Smooth muscle cell (in vitro differentiated cells): ENCODE measurements at regions not wholly inside any gene's neighbourhood (a gene's known extent, or its start where the extent isn't known, plus 50 kb on each side); places are given as distances from the start of the nearest gene placed in this dataset.
"Not testable (repeated sequence)": the region's sequence is repeated elsewhere in the genome, so short reads cannot be mapped to it uniquely, and the experiment has no call there.

Experiments used
- DNase-seq: peaks from one replicate; lab custom pipeline; 2025; ENCODE audit not compliant: unreplicated experiment; lab: John Stamatoyannopoulos, UW
- H2AFZ ChIP-seq: fragments of 200-600 bp; sonication (generic); 2 replicates; pipeline ENCODE4 v1.6.0; 2016; ENCODE audit warnings: antibody characterized with exemption, low read depth, mild to moderate bottlenecking
- H3F3A ChIP-seq: fragments of 200-600 bp; sonication (generic); 2 replicates; pipeline ENCODE4 v1.6.0; 2017; ENCODE audit warnings: antibody characterized with exemption, low read depth
- H3K27ac ChIP-seq: fragments of 200-600 bp; sonication (generic); 2 replicates; pipeline ENCODE4 v1.5.1; 2016; ENCODE audit warnings: low read depth, mild to moderate bottlenecking
- H3K27me3 ChIP-seq: fragments of 200-600 bp; sonication (generic); 2 replicates; pipeline ENCODE4 v1.6.1; 2016; ENCODE audit warnings: low read depth, mild to moderate bottlenecking
- H3K36me3 ChIP-seq: fragments of 200-600 bp; sonication (generic); 2 replicates; pipeline ENCODE4 v1.5.1; 2016; ENCODE audit warnings: low read depth
- H3K4me1 ChIP-seq: fragments of 200-600 bp; sonication (generic); 2 replicates; pipeline ENCODE4 v1.5.1; 2016; ENCODE audit warnings: low read depth
- H3K4me2 ChIP-seq: fragments of 200-600 bp; sonication (generic); 2 replicates; pipeline ENCODE4 v1.6.0; 2016; ENCODE audit warnings: mild to moderate bottlenecking
- H3K4me3 ChIP-seq: fragments of 200-600 bp; sonication (generic); 2 replicates; pipeline ENCODE4 v1.5.1; 2016; ENCODE audit warnings: mild to moderate bottlenecking
- H3K79me2 ChIP-seq: fragments of 200-600 bp; sonication (generic); 2 replicates; pipeline ENCODE4 v1.6.0; 2016; ENCODE audit warnings: low read depth, mild to moderate bottlenecking
- H3K9ac ChIP-seq: fragments of 200-600 bp; sonication (generic); 2 replicates; pipeline ENCODE4 v1.6.0; 2016; ENCODE audit warnings: low read depth
- H3K9me3 ChIP-seq: fragments of 200-600 bp; sonication (generic); replicated peaks from 2 replicates; pipeline ENCODE4 v1.5.1; 2016; ENCODE audit warnings: low read depth
- H4K20me1 ChIP-seq: fragments of 200-600 bp; sonication (generic); 2 replicates; pipeline ENCODE4 v1.6.0; 2016; ENCODE audit warnings: low read depth
- CTCF ChIP-seq: fragments of 200-600 bp; sonication (generic); IDR thresholded peaks from 2 replicates; pipeline ENCODE4 v1.5.1; 2017; ENCODE audit warnings: borderline replicate concordance, mild to moderate bottlenecking, antibody characterized with exemption; ENCODE audit not compliant: insufficient read depth, poor library complexity, severe bottlenecking
- WGBS: methylation state at CpG from one replicate; pipeline ENCODE4 v1.1.7; 2016; ENCODE audit warnings: low lambda C conversion rate; 5-methylcytosine and 5-hydroxymethylcytosine counted together

GRCh38 chr10:30705625-30706149 lies 76.1 kb upstream of the LYZL2 start:
- Histone ChIP-seq H3K4me3 (no peak overlapping the region), H2AFZ (no peak overlapping the region), H3F3A (no peaks in the 10 kb centered on the region), H3K9me3 (no peaks in the 10 kb centered on the region), H4K20me1 (no peaks in the 10 kb centered on the region), H3K9ac (no peak overlapping the region), H3K4me1 (peaks cover 8% of the 10 kb centered on the region), H3K36me3 (no peaks in the 10 kb centered on the region), H3K4me2 (no peak overlapping the region), H3K79me2 (no peaks in the 10 kb centered on the region), H3K27me3 (no peaks in the 10 kb centered on the region), H3K27ac (no peak overlapping the region)
- no peak for TF ChIP-seq CTCF
- DNase-seq = no peak
- 61% methylated on average over 9 of the region's 9 CpGs for WGBS

- DNase-seq = no peak
- TF ChIP-seq CTCF = no peak
- H3K9ac ChIP-seq = no peak overlapping the region
Observed at GRCh38 chr10:30705101-30705624, 75.6 kb upstream of the LYZL2 start.

GRCh38 chr10:30704601-30705100 lies 75.1 kb upstream of the LYZL2 start:
- H3K27me3 ChIP-seq, H3K27ac ChIP-seq, H3K9me3 ChIP-seq, H3F3A ChIP-seq, DNase-seq, H3K79me2 ChIP-seq, H3K9ac ChIP-seq, H3K36me3 ChIP-seq, H3K4me3 ChIP-seq, H3K4me2 ChIP-seq, H4K20me1 ChIP-seq, H2AFZ ChIP-seq: not testable (repeated sequence)
- WGBS = 90% methylated on average over 14 of the region's 14 CpGs
- peaks cover 10% of the 10 kb centered on the region for H3K4me1 ChIP-seq

More at GRCh38 chr10:30705101-30705624, 75.6 kb upstream of the LYZL2 start:
- no peak overlapping the region for H3K4me2 ChIP-seq
- no peaks in the 10 kb centered on the region for H3K9me3 ChIP-seq
- no peaks in the 10 kb centered on the region for H3F3A ChIP-seq
- H3K27ac ChIP-seq = no peak overlapping the region
- no peak overlapping the region for H3K4me3 ChIP-seq
- WGBS = 52% methylated on average over 9 of the region's 9 CpGs
- H4K20me1 ChIP-seq = no peaks in the 10 kb centered on the region
- no peak overlapping the region for H2AFZ ChIP-seq
- no peaks in the 10 kb centered on the region for H3K27me3 ChIP-seq
- H3K4me1 ChIP-seq = peaks cover 10% of the 10 kb centered on the region
- no peaks in the 10 kb centered on the region for H3K36me3 ChIP-seq
- H3K79me2 ChIP-seq = no peaks in the 10 kb centered on the region

- Histone ChIP-seq H3K4me1 (peaks cover 10% of the 10 kb centered on the region), H3K27me3 (no peaks in the 10 kb centered on the region), H3K4me2 (no peak overlapping the region), H3K79me2 (no peaks in the 10 kb centered on the region), H3K36me3 (no peaks in the 10 kb centered on the region), H3K27ac (no peak overlapping the region), H2AFZ (no peak overlapping the region), H3K4me3 (no peak overlapping the region), H3F3A (no peaks in the 10 kb centered on the region), H4K20me1 (no peaks in the 10 kb centered on the region), H3K9ac (no peak overlapping the region), H3K9me3 (no peaks in the 10 kb centered on the region)
- no peak for TF ChIP-seq CTCF
- WGBS = 87% methylated on average over 11 of the region's 11 CpGs
- no peak for DNase-seq
Observed at GRCh38 chr10:30704026-30704600, 74.6 kb upstream of the LYZL2 start.

- not testable (repeated sequence) for H4K20me1 ChIP-seq, H3K9ac ChIP-seq, H3K79me2 ChIP-seq, H3F3A ChIP-seq, H3K4me2 ChIP-seq, H3K4me3 ChIP-seq, H3K36me3 ChIP-seq, H3K27ac ChIP-seq, DNase-seq, H3K27me3 ChIP-seq, H3K9me3 ChIP-seq, H2AFZ ChIP-seq
- WGBS = 93% methylated on average over 7 of the region's 7 CpGs
- H3K4me1 ChIP-seq = peaks cover 10% of the 10 kb centered on the region
Observed at GRCh38 chr10:30703446-30703845, 73.9 kb upstream of the LYZL2 start.
